Neural crest cell (in vitro differentiated cells): ENCODE measurements at regions not wholly inside any gene's neighbourhood (a gene's known extent, or its start where the extent isn't known, plus 50 kb on each side); places are given as distances from the start of the nearest gene placed in this dataset.

Experiments
- DNase-seq: peaks from one replicate; pipeline ENCODE4 v3.0.0; 2021; ENCODE audit warnings: low read depth, mixed read lengths, low spot score
- H3K27ac Mint-ChIP-seq: one replicate; pipeline ENCODE4 v1.8.0; 2021; ENCODE audit warnings: mild to moderate bottlenecking, mixed read lengths; ENCODE audit not compliant: unreplicated experiment
- H3K27me3 Mint-ChIP-seq: 2 replicates; pipeline ENCODE4 v1.8.0; 2021; ENCODE audit warnings: low read depth, mild to moderate bottlenecking, mixed read lengths
- H3K36me3 Mint-ChIP-seq: 2 replicates; pipeline ENCODE4 v1.8.0; 2021; ENCODE audit warnings: low read depth, mild to moderate bottlenecking, mixed read lengths
- H3K4me1 Mint-ChIP-seq: 2 replicates; pipeline ENCODE4 v1.8.0; 2021; ENCODE audit warnings: mixed read lengths
- H3K4me3 Mint-ChIP-seq: one replicate; pipeline ENCODE4 v1.8.0; 2021; ENCODE audit warnings: mild to moderate bottlenecking, mixed read lengths
- H3K9me3 Mint-ChIP-seq: 2 replicates; pipeline ENCODE4 v1.8.0; 2021; ENCODE audit warnings: mixed read lengths
- TF ChIP-seq, protein P1 (sequence below): fragments of 200-600 bp; sonication (generic); conservative IDR thresholded peaks from 2 replicates; pipeline ENCODE4 v1.5.0; 2021; ENCODE audit warnings: antibody characterized with exemption, mild to moderate bottlenecking

DNA sequence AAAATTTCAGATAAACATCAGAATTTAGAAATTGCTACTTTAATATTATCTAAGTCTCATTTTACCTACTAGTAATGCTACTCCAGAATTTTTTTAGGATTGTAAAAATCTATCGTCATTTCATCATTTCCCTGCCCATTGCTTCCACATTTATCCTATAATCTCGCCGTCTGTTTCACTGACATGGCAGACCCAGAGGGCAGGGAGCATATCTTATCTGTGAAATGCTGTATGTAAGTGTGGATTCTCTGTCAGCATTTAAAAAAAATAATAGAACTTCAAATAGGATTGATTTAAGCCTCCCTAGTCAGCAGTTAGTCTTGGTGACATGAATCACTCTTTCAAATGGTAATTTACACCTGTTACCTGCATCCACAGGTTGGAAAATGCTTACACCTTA is 314.4 kb downstream of the PCDH7 start:
- DNase-seq, result no peak
- H3K9me3 Mint-ChIP-seq, result no peaks in the 10 kb centered on the region
- TF ChIP-seq, protein P1, sequence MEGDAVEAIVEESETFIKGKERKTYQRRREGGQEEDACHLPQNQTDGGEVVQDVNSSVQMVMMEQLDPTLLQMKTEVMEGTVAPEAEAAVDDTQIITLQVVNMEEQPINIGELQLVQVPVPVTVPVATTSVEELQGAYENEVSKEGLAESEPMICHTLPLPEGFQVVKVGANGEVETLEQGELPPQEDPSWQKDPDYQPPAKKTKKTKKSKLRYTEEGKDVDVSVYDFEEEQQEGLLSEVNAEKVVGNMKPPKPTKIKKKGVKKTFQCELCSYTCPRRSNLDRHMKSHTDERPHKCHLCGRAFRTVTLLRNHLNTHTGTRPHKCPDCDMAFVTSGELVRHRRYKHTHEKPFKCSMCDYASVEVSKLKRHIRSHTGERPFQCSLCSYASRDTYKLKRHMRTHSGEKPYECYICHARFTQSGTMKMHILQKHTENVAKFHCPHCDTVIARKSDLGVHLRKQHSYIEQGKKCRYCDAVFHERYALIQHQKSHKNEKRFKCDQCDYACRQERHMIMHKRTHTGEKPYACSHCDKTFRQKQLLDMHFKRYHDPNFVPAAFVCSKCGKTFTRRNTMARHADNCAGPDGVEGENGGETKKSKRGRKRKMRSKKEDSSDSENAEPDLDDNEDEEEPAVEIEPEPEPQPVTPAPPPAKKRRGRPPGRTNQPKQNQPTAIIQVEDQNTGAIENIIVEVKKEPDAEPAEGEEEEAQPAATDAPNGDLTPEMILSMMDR, result no peak
- no peak overlapping the region for H3K27ac Mint-ChIP-seq
- no peaks in the 10 kb centered on the region for H3K4me1 Mint-ChIP-seq
- no peaks in the 10 kb centered on the region for H3K36me3 Mint-ChIP-seq
- no peaks in the 10 kb centered on the region for H3K27me3 Mint-ChIP-seq
- no peak overlapping the region for H3K4me3 Mint-ChIP-seq

DNA sequence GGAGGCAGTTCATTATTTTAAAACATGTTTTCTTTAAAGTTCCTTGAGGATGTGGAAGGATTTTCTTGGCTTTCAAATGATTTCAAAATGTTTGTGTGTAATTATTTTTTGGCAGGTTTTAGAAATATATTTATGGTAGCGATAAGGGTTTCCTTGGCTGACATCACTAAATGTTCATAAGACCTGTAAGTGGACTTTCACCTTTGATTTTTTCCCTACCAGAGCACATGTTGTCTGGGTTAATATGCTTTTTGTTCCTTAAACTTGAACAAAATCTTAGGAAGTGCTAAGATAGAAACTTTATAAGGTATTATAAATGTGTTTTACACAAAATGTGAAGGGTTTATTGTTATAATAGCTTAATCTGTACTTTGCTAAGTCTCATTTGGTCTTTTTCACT is 315.6 kb downstream of the PCDH7 start:
- TF ChIP-seq, protein P1, result no peak
- Mint-ChIP-seq H3K9me3 (no peaks in the 10 kb centered on the region), H3K27ac (no peak overlapping the region), H3K36me3 (no peaks in the 10 kb centered on the region), H3K27me3 (no peaks in the 10 kb centered on the region), H3K4me1 (no peaks in the 10 kb centered on the region), H3K4me3 (no peak overlapping the region)
- DNase-seq, result no peak

- H3K27ac Mint-ChIP-seq, result no peak overlapping the region
- no peaks in the 10 kb centered on the region for H3K9me3 Mint-ChIP-seq
- peaks cover 5% of the 10 kb centered on the region for H3K4me1 Mint-ChIP-seq
- H3K4me3 Mint-ChIP-seq, result no peak overlapping the region
- TF ChIP-seq, protein P1, result no peak
- H3K36me3 Mint-ChIP-seq, result no peaks in the 10 kb centered on the region
- H3K27me3 Mint-ChIP-seq, result no peaks in the 10 kb centered on the region
- DNase-seq, result no peak
These were observed 317.5 kb downstream of the PCDH7 start for GRCh38 chr4:31037703-31038102.

- H3K4me3 Mint-ChIP-seq, result no peak overlapping the region
- no peak overlapping the region for H3K27ac Mint-ChIP-seq
- H3K27me3 Mint-ChIP-seq, result no peaks in the 10 kb centered on the region
These were observed 319.2 kb downstream of the PCDH7 start for GRCh38 chr4:31039382-31039781.

DNA sequence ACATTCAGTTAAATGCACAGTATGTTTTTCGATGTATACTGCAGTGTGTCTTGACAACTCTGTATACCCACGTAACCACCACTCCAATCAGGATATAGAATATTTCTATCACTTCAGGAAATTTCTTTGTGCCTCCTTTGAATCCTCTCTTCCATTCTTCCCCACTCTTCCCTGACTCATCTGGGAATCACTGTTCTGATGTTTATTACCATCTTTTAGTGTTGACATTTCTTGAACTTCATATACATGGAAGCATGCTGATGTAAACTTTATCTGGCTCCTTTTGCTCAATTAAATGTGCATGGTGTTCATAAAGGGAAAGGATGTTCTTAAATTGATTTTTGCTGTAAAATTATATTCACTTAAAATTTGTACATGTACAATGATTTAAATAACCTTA is 319.9 kb downstream of the PCDH7 start:
- Mint-ChIP-seq H3K27me3 (no peaks in the 10 kb centered on the region), H3K27ac (no peak overlapping the region), H3K36me3 (no peaks in the 10 kb centered on the region), H3K9me3 (no peaks in the 10 kb centered on the region), H3K4me1 (peaks cover 17% of the 10 kb centered on the region), H3K4me3 (no peak overlapping the region)
- DNase-seq, result no peak
- TF ChIP-seq, protein P1, result no peak

More at GRCh38 chr4:31039382-31039781, 319.2 kb downstream of the PCDH7 start:
- H3K4me1 Mint-ChIP-seq, result peaks cover 15% of the 10 kb centered on the region
- no peaks in the 10 kb centered on the region for H3K36me3 Mint-ChIP-seq
- no peak for DNase-seq
- no peaks in the 10 kb centered on the region for H3K9me3 Mint-ChIP-seq
- TF ChIP-seq, protein P1, result no peak

DNA sequence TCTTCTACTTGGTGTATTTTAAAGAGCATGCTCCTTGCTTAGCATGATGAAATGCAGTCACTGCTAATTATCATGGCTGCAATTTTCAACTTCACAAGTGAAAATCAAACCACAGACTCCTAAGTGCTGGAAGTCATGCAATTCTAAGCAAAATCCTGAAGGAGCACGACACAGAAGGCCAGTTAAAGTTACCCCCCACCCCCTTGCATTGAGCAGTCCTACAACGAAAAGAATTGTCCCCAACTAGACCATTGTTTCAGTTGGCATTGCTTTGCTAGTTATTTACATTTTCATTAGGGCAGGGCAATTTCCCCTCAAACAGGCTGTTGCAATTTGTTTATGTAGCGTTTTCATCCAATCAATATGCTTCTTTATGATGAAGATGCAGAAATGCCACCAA is 321.2 kb downstream of the PCDH7 start:
- no peaks in the 10 kb centered on the region for H3K9me3 Mint-ChIP-seq
- no peak for DNase-seq
- H3K27ac Mint-ChIP-seq, result no peak overlapping the region
- peaks cover 19% of the 10 kb centered on the region for H3K4me1 Mint-ChIP-seq
- no peaks in the 10 kb centered on the region for H3K36me3 Mint-ChIP-seq
- TF ChIP-seq, protein P1, result no peak
- no peak overlapping the region for H3K4me3 Mint-ChIP-seq
- H3K27me3 Mint-ChIP-seq, result no peaks in the 10 kb centered on the region
